NOMO-1 treated with DMSO at 0.1 percent for 48 hours (cell line): ENCODE measurements at regions not wholly inside any gene's neighbourhood (a gene's known extent, or its start where the extent isn't known, plus 50 kb on each side); places are given as distances from the start of the nearest gene placed in this dataset.

Experiments
- DNase-seq: peaks from one replicate; lab custom pipeline; 2025; ENCODE audit not compliant: unreplicated experiment; lab: John Stamatoyannopoulos, UW

- no peak for DNase-seq
Observed at GRCh38 chr16:55151561-55152305, 172.3 kb upstream of the IRX6 start.

- DNase-seq: no peak
Observed at GRCh38 chr16:55152875-55153390, 171.1 kb upstream of the IRX6 start.

- DNase-seq: no peak
Observed at GRCh38 chr16:55154262-55154661, 169.7 kb upstream of the IRX6 start.

- peak; percentile 37 for DNase-seq
Observed at GRCh38 chr16:55154956-55155355, 169.0 kb upstream of the IRX6 start.

- no peak for DNase-seq
Observed at GRCh38 chr16:55155815-55156214, 168.2 kb upstream of the IRX6 start.

GRCh38 chr16:55169780-55170179, 154.2 kb upstream of the IRX6 start:
- no peak for DNase-seq

GRCh38 chr16:55171241-55171640, 152.8 kb upstream of the IRX6 start:
- DNase-seq: no peak

GRCh38 chr16:55175389-55175788, 148.6 kb upstream of the IRX6 start:
- no peak for DNase-seq

- no peak for DNase-seq
Observed at GRCh38 chr16:55176901-55177300, 147.1 kb upstream of the IRX6 start.

GRCh38 chr16:55179411-55179810, 144.6 kb upstream of the IRX6 start:
- DNase-seq: no peak

GRCh38 chr16:55179852-55180585, 144.0 kb upstream of the IRX6 start:
- DNase-seq: no peak

- no peak for DNase-seq
Observed at GRCh38 chr16:55184052-55184451, 140.0 kb upstream of the IRX6 start.

- DNase-seq: no peak
Observed at GRCh38 chr16:55184619-55185018, 139.4 kb upstream of the IRX6 start.

- DNase-seq: no peak
Observed at GRCh38 chr16:55189224-55189623, 134.8 kb upstream of the IRX6 start.

- DNase-seq: no peak
Observed at GRCh38 chr16:55189682-55190636, 134.0 kb upstream of the IRX6 start.

- no peak for DNase-seq
Observed at GRCh38 chr16:55192734-55193133, 131.3 kb upstream of the IRX6 start.

GRCh38 chr16:55203570-55203969, 120.4 kb upstream of the IRX6 start:
- DNase-seq: peak; percentile 57

GRCh38 chr16:55204069-55204468, 119.9 kb upstream of the IRX6 start:
- peak; percentile 64 for DNase-seq

- no peak for DNase-seq
Observed at GRCh38 chr16:55204923-55205322, 119.1 kb upstream of the IRX6 start.

GRCh38 chr16:55207693-55208428, 116.1 kb upstream of the IRX6 start:
- no peak for DNase-seq

- no peak for DNase-seq
Observed at GRCh38 chr16:55209626-55210025, 114.4 kb upstream of the IRX6 start.
